Choroid plexus epithelial cell (primary cell): ENCODE measurements at regions not wholly inside any gene's neighbourhood (a gene's known extent, or its start where the extent isn't known, plus 50 kb on each side); places are given as distances from the start of the nearest gene placed in this dataset.

ENCODE experiments used
- DNase-seq: peaks from one replicate; pipeline ENCODE4 v3.0.0-alpha.2; 2010; ENCODE audit warnings: low read depth
- H3K4me3 ChIP-seq: 2 replicates; pipeline ENCODE4 v1.5.1; 2011; ENCODE audit warnings: low read depth, mild to moderate bottlenecking, control low read depth, low read length, moderate library complexity
- TF ChIP-seq, protein P1 (sequence below): conservative IDR thresholded peaks from 2 replicates; pipeline ENCODE4 v1.5.1; 2011; ENCODE audit warnings: low read depth, mild to moderate bottlenecking, control low read depth, inconsistent platforms, low read length, moderate library complexity

DNA sequence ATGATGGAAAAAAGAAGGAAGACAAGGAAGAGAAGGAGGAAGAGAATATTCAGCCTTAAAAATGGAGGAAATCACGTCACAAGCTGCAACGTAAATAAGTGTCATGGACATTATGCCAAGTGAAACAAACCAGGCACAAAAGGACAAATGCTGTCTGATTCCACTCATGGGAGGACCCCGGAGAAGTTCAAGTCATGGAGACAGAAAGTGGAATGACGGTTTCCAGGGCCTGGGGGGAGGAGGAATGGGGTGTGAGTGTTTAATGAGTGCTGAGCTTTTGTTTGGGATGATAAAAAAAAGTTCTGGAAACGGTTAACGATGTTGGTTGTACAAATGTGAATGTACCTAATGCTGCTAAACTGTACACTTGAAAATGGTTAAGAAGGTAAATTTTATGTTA, 439.5 kb downstream of the GADD45G start:
- DNase-seq, result no peak
- no peak overlapping the region for H3K4me3 ChIP-seq
- TF ChIP-seq, protein P1, sequence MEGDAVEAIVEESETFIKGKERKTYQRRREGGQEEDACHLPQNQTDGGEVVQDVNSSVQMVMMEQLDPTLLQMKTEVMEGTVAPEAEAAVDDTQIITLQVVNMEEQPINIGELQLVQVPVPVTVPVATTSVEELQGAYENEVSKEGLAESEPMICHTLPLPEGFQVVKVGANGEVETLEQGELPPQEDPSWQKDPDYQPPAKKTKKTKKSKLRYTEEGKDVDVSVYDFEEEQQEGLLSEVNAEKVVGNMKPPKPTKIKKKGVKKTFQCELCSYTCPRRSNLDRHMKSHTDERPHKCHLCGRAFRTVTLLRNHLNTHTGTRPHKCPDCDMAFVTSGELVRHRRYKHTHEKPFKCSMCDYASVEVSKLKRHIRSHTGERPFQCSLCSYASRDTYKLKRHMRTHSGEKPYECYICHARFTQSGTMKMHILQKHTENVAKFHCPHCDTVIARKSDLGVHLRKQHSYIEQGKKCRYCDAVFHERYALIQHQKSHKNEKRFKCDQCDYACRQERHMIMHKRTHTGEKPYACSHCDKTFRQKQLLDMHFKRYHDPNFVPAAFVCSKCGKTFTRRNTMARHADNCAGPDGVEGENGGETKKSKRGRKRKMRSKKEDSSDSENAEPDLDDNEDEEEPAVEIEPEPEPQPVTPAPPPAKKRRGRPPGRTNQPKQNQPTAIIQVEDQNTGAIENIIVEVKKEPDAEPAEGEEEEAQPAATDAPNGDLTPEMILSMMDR, result no peak

- TF ChIP-seq, protein P1, result no peak
- no peak for DNase-seq
- no peak overlapping the region for H3K4me3 ChIP-seq
These were observed 439.9 kb downstream of the GADD45G start for GRCh38 chr9:90044710-90045151.

- DNase-seq, result no peak
- TF ChIP-seq, protein P1, result no peak
- H3K4me3 ChIP-seq, result no peak overlapping the region
These were observed 441.6 kb downstream of the GADD45G start for GRCh38 chr9:90046317-90046861.

- no peak for DNase-seq
- TF ChIP-seq, protein P1, result no peak
- H3K4me3 ChIP-seq, result no peak overlapping the region
These were observed 443.0 kb downstream of the GADD45G start for GRCh38 chr9:90047828-90048227.

DNA sequence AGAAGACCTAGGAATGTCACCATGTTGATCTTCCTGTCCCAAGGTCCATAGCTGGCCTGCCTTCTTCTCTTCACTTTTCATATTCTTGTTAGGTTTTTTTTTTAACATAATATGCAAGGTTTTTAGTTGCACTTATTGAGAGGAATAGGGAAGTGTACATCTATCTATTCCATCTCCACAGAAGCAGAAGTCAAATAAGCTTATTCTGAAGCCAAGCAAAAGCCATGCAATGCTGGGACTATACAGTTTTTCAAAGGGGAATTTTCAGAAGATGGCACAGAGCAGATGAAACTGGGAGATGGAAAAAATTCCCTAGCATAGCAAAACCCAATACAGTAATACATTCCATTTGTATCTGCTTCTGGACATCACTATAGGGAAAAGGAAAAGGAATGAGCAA, 447.6 kb downstream of the GADD45G start:
- no peak for DNase-seq
- no peak overlapping the region for H3K4me3 ChIP-seq
- TF ChIP-seq, protein P1, result no peak

GRCh38 chr9:90053027-90053426, 448.2 kb downstream of the GADD45G start:
- TF ChIP-seq, protein P1, result peak; percentile 24
- no peak overlapping the region for H3K4me3 ChIP-seq
- DNase-seq, result peak; percentile 4

GRCh38 chr9:90054810-90055209, 450.0 kb downstream of the GADD45G start:
- H3K4me3 ChIP-seq, result no peak overlapping the region
- TF ChIP-seq, protein P1, result no peak
- no peak for DNase-seq
